GM20000 (cell line): ENCODE measurements at regions not wholly inside any gene's neighbourhood (a gene's known extent, or its start where the extent isn't known, plus 50 kb on each side); places are given as distances from the start of the nearest gene placed in this dataset.

Source experiments
- DNase-seq: peaks from one replicate; pipeline ENCODE4 v3.0.0; 2012; ENCODE audit warnings: low spot score
- TF ChIP-seq, protein P1 (sequence below): IDR thresholded peaks from 2 replicates; pipeline ENCODE4 v1.5.1; 2012; ENCODE audit warnings: mild to moderate bottlenecking, control low read depth; ENCODE audit errors: extremely low read depth, missing control alignments

DNA sequence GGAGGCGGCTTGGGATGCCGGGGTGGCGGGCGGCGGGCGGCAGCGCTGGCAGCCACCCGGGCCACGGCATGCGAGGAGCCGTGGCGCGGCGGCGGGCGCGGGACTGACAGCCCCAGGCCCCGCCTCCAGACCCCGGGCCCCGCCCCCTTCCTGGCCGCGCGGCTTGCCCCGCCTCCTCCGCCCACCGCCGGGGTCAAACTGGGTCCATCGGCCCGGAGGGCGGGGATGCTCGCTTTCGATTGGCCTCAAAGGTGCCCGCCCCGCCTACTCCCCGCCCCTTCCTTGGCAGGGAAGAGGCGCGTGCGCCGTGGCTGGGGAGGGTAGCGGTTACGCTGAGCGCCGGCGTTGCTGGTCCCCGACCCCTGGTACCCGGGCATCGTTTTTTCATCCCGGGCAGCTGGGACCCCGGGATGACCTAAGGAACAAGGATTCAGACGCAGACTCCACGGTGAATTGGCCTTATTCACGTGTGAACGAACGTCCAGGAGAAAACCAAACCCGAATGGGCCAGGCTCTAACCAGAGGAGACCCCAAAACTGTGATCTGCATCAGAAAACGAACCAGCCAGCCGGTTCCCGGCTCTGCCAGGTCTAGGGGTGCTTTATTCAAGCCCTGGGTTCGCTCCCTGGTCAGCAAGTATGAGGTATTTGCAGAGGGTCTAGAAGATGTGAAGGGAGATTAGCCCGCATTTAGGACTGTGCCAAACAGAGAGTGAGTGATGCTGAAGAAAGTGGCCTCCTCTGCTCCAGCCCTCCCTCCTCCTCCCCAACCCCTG is 117.2 kb upstream of the GUCA2B start:
- peak; percentile 98 for DNase-seq
- TF ChIP-seq, protein P1, sequence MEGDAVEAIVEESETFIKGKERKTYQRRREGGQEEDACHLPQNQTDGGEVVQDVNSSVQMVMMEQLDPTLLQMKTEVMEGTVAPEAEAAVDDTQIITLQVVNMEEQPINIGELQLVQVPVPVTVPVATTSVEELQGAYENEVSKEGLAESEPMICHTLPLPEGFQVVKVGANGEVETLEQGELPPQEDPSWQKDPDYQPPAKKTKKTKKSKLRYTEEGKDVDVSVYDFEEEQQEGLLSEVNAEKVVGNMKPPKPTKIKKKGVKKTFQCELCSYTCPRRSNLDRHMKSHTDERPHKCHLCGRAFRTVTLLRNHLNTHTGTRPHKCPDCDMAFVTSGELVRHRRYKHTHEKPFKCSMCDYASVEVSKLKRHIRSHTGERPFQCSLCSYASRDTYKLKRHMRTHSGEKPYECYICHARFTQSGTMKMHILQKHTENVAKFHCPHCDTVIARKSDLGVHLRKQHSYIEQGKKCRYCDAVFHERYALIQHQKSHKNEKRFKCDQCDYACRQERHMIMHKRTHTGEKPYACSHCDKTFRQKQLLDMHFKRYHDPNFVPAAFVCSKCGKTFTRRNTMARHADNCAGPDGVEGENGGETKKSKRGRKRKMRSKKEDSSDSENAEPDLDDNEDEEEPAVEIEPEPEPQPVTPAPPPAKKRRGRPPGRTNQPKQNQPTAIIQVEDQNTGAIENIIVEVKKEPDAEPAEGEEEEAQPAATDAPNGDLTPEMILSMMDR = no peak

DNA sequence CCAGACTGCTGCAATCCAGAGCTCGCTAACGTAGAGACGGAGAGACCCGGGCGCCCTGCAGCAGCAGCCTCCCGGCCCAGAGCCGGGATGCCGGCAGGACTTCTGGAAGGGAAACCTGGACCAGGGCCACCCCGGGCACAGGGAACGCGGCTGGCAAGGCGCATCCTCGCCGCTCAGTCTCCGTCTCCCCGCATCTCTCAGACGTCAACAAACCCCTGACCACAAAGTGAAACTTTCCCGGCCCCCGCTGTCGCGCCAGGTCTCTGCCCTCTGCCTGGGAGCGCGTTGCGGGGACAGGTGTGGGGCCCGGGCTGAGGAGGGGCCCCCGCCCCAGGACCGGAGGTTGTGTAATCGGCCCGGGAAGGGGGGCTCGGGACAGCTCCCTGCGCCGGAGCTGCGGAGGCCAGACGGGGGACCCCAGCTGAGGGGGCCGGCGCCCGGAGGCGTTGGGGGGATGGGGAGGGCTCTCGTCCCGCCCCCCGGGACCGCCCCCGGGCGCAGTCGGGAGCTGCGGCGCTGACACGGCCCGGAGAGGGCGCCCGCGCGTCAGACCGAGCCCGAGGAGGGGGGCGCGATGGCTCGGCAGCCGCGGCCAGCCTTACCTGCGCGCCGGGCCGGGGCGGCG is 116.6 kb upstream of the HIVEP3 start:
- TF ChIP-seq, protein P1 = peak; percentile 60
- peak; percentile 93 for DNase-seq

DNA sequence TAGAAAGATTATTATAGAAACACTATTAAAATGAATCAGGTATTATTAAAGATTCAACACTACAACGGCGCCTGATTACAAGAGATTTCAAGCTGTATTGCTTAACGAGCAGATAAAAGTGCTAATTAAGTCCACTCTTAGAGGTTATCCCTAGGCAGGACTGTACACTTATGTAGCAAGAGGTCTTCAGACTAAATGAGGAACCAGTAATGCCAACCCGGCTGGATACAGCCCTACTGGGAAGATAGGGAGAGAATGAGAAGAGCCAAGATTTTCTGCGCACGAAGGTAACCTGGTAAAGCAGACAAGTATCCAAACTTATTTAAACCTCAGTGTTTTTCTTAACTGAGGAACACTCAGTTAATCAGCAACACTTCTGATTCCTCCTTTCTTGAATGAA is 115.7 kb upstream of the HIVEP3 start:
- TF ChIP-seq, protein P1 = no peak
- no peak for DNase-seq

DNA sequence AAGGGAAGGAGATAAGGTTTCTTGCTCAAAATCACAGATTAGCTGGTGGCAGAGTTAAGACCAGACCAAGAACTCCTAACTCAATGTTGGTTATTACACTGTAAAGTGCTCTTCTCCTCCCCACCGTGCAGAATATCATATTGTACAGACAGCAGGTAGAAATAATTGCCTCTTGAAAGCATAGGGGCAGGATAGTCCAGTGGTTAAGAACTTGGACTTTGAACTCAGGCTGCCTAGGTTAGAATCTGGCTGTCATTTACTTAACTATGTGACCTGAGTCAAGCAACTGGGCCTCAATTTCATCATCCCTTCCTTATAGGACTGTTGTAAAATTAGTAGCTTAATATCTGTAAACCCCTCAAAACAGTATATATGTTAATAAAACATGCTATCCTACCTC is 114.9 kb upstream of the HIVEP3 start:
- no peak for DNase-seq
- TF ChIP-seq, protein P1 = no peak

DNA sequence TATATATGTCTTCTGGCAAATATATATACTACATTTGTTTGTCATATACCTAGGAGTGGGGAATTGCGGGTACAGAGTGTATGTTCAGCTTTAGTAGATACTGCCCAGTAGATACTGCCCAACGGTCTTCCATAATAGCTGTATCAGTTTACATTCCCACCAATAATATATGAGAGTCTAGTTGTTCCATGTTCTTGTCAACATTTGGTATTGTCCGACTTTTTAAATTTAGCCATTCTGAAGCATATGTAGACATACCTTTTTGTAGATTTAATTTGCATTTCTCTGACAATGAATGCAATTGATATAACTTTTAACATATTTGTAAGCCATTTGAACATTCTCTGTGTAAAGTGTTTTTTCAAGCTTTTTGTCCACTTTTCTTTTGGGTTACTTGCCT is 99.0 kb upstream of the HIVEP3 start:
- no peak for DNase-seq
- TF ChIP-seq, protein P1 = no peak

DNA sequence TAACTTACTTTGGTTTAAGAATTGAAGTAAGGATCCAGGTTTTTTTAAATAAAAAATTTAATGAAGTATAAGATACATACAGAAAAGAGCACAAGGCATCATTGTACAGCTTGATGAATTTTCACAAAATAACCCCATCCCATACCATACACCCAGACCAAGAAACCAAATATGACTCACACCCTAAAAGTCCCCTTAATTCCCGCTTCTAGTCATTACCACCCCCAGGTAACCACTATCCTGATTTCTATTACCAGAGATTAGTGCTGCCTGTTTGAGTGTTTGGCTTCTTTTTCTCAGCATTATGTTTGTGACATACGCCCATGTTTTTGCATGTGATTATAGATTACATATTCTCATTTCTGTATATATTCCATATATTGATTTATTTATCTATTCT is 98.5 kb upstream of the HIVEP3 start:
- TF ChIP-seq, protein P1 = no peak
- DNase-seq = peak; percentile 33

DNA sequence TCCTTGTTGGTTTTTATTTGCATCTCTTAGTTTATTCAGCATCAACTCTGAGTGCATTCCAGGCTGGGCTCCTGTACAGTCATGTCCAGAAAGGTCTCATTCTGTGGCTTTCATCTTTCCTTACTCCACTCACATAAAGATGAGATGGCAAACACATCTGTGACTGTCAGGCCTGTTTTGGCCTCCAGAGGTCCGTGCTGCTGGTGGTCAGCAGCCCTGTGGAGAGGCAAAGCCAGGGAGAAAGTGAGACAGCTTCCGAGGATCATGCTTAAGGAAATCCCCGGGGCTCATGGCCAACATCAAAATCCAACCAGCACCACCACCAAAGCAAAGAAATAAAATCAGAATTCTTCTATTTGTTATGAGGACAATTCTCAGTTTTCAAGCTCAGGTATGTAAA is 96.1 kb upstream of the HIVEP3 start:
- TF ChIP-seq, protein P1 = no peak
- DNase-seq = no peak
